ENCODE measurements at regions not wholly inside any gene's neighbourhood (a gene's known extent, or its start where the extent isn't known, plus 50 kb on each side); places are given as distances from the start of the nearest gene placed in this dataset.
A peak's percentile ranks its signal among the peaks of the same experiment; 100 is the strongest.

GRCh38 chr1:184906761-184907160, 67.5 kb downstream of the NIBAN1 start (continued):
- TF ChIP-seq CBX3 (IDR thresholded peaks at IDR 0.05; ENCODE audit: borderline replicate concordance, low read depth) (no peak), DPF2 (IDR thresholded peaks at IDR 0.05) (no peak)

GRCh38 chr1:184905601-184906322, 68.5 kb downstream of the NIBAN1 start:
- no peaks in the 10 kb centered on the region for H3K27me3 ChIP-seq (replicated peaks in 1 of 2; ENCODE audit: control insufficient read depth in 2 of 2, insufficient read depth in 2 of 2, low read length in 1 of 2)
- FAIRE-seq = no peak
- no peaks in the 10 kb centered on the region for H3K9me3 ChIP-seq (replicated peaks; ENCODE audit: control insufficient read depth, insufficient read depth, low read length)
- no TSS peak for BruUV-seq (replicated peaks)
- ATAC-seq = no peak
- CTCF ChIA-PET = interaction anchor here (1.0 to 1.4 kb wide), 2 partner anchors 10 to 264 kb away, joined by 3 read pairs; no protein-coding TSS in a partner anchor
- no peak overlapping the region for H3K4me3 ChIP-seq
- H3K36me3 ChIP-seq (ENCODE audit: control insufficient read depth in 2 of 2, insufficient read depth in 2 of 2, low read length in 1 of 2) = no peaks in the 10 kb centered on the region
- in situ Hi-C loops (cut with MboI) (no loop called here), intact Hi-C loops (cut with micrococcal nuclease; ENCODE audit: unreplicated experiment) (no loop called here)
- no peak overlapping the region for H2AFZ ChIP-seq (ENCODE audit: control insufficient read depth, low read depth, low read length)
- SMC1A ChIA-PET (ENCODE audit: uncharacterized antibody, unreplicated experiment) = interaction anchor here (1.4 to 1.9 kb wide), 3 partner anchors 27 to 100 kb away, joined by 3 to 4 read pairs (median 4); no protein-coding TSS in a partner anchor
- DNase-seq (ENCODE audit: low read depth, low spot score) = no peak
- RAD21 ChIA-PET (ENCODE audit: unreplicated experiment) = interaction anchor here (0.8 kb wide), 1 partner anchor 46 kb away, joined by 3 read pairs; no protein-coding TSS in a partner anchor
- POLR2A ChIA-PET = interaction anchor here (1.4 kb wide), 1 partner anchor 32 kb away, joined by 3 read pairs; no protein-coding TSS in a partner anchor
- peak overlapping the region; percentile 9; the same call in 1 of the 2 replicates for H3K27ac ChIP-seq (ENCODE audit: control insufficient read depth, insufficient read depth)
- peaks cover 2% of the 10 kb centered on the region for H3K79me2 ChIP-seq (ENCODE audit: control insufficient read depth, insufficient read depth, low read length)
- WGBS (ENCODE audit: insufficient coverage, insufficient replicate concordance, low lambda C conversion rate, missing lambda C conversion rate) = 51% methylated on average over 3 of the region's 3 CpGs
- H3K9ac ChIP-seq (ENCODE audit: control insufficient read depth, insufficient read depth, low read length) = no peak overlapping the region
- H4K20me1 ChIP-seq (ENCODE audit: control insufficient read depth, insufficient read depth) = no peaks in the 10 kb centered on the region
- peak overlapping the region; percentile 7; the same call in 1 of the 2 replicates for H3K4me2 ChIP-seq (ENCODE audit: control insufficient read depth, insufficient read depth)
- peaks cover 10% of the 10 kb centered on the region for H3K4me1 ChIP-seq (ENCODE audit: control insufficient read depth, insufficient read depth, low read length)
- TF ChIP-seq GABPA (IDR thresholded peaks at IDR 0.05; ENCODE audit: low read depth) (no peak), ZNF622 (IDR thresholded peaks at IDR 0.05) (no peak), CREM (IDR thresholded peaks at IDR 0.05; ENCODE audit: low read depth) (no peak), ZNF592 (IDR thresholded peaks at IDR 0.05) (no peak), IKZF1 (conservative IDR thresholded peaks at IDR 0.05) (no peak), MEF2A (IDR thresholded peaks at IDR 0.05; ENCODE audit: insufficient read depth, low read depth, low read length) (no peak), MEF2B (IDR thresholded peaks at IDR 0.05; ENCODE audit: partially characterized antibody, poor library complexity, severe bottlenecking) (no peak), WRNIP1 (IDR thresholded peaks at IDR 0.05; ENCODE audit: borderline replicate concordance, low read depth, low read length) (no peak), STAT1 (conservative IDR thresholded peaks at IDR 0.05) (no peak), EGR1 (IDR thresholded peaks at IDR 0.05; ENCODE audit: borderline replicate concordance in 1 of 2, low read depth in 2 of 2, low read length in 2 of 2) (no peak), CUX1 (IDR thresholded peaks at IDR 0.05; ENCODE audit: insufficient replicate concordance, low read depth, low read length) (no peak)

Measured in GM12878 (cell line).